HT-29 (cell line): ENCODE measurements at regions not wholly inside any gene's neighbourhood (a gene's known extent, or its start where the extent isn't known, plus 50 kb on each side); places are given as distances from the start of the nearest gene placed in this dataset.

Experiments
- DNase-seq: peaks from one replicate; pipeline ENCODE4 v3.0.0-alpha.2; 2015; ENCODE audit warnings: low spot score

- no peak for DNase-seq
Observed at GRCh38 chr2:236971131-236971821, 114.4 kb upstream of the COPS8 start.

GRCh38 chr2:236971919-236972381 is 113.7 kb upstream of the COPS8 start:
- no peak for DNase-seq

GRCh38 chr2:236972491-236973342 is 113.0 kb upstream of the COPS8 start:
- DNase-seq = peak; percentile 27

GRCh38 chr2:236973343-236973980 is 112.2 kb upstream of the COPS8 start:
- no peak for DNase-seq

DNA sequence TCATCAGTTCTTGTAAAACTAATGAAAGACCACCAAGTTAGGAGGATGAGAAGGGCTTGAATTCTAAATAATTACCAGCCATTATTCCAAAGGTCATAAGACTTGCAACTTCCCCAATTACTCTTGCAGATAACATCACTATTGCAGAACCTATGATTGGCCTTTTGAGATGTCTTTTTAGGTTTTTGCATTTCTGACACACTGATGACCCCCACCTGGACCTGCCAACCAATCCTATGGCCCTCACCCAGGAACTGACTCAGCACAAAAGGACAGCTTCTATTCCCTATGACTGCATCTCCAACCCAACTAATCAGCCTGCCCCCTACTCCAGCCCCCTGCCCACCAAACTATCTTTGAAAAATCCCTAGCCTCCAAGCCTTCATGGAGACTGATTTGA is 111.5 kb upstream of the COPS8 start:
- DNase-seq = no peak

DNA sequence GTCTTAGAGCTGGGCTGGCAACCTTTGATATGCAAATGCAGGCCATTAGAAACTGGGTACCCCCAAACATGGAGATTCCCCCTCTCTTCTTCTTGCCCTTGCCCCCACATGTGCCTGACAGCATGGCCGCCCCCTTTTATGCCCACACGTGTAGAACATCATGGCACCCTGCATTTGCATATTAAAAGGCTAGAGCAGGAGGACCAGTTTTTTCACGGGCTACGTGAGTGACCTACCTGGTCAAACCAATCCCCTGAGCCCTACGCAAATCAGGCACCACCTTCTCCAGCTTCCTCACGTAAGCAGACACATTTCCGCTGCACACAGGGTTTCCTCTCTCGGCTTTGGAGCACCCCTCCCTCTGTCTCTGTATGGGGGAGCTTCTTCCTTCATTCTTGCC is 110.9 kb upstream of the COPS8 start:
- no peak for DNase-seq

- DNase-seq = no peak
Observed at GRCh38 chr2:236975766-236976165, 109.9 kb upstream of the COPS8 start.

DNA sequence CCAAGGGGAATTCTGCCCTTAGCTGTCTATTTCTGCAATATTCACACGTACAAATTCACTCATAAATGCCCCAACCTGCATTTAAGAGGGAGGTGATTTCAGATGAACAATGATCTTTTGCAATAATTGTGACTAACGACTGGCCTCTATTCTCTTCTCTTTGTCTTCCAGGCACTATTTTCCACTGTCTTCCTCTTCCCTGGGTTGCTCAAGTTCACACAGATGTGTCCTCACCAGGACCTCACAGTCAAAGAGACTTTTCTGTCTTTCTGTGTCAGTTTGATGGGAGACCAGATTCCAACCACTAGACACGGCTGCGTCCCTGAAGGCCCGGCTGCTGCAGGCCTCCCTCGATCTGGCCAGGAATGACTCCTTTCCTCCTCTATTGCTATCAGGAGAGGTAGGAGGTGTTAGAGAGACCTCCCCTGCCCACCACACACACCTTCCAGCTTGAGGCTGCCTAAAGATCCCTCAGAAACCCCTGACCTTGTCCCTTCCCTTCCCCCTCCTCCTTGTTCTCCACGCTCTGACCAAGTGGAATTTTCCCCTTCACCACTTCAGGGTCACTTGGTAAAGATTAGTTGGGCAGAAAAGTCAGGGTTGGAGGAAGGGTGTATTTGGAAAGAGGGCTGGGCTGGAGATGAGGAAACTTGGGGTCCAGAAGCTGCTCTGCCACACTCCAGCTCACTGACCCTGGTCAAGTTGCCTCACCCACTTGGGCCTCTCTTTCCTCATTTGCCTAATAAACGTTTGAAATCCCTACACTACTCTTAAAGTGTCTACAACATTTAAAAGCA is 109.2 kb upstream of the COPS8 start:
- no peak for DNase-seq

- DNase-seq = no peak
Observed at GRCh38 chr2:236977063-236977851, 108.4 kb upstream of the COPS8 start.

- DNase-seq = no peak
Observed at GRCh38 chr2:236977852-236978398, 107.8 kb upstream of the COPS8 start.

- DNase-seq = no peak
Observed at GRCh38 chr2:236979664-236980063, 106.0 kb upstream of the COPS8 start.

DNA sequence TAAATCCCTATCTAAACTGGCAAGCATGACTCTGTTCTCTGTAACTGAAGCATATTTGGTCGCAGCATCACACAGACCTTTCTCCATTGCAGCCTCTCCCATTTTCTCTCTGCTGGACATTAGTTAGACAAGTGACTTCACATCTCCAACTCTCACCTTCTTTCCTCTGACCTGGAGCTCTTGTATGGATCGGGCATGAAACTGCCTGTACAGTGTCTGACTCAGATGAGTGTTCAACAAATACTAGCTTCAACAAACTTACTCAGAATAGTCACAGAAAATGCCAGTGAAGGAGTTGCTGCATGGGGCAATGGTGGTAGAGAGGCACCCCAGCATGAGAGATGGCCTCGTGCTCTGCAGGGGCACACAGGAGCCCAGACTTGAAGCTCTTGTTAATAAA is 104.7 kb upstream of the COPS8 start:
- DNase-seq = no peak

DNA sequence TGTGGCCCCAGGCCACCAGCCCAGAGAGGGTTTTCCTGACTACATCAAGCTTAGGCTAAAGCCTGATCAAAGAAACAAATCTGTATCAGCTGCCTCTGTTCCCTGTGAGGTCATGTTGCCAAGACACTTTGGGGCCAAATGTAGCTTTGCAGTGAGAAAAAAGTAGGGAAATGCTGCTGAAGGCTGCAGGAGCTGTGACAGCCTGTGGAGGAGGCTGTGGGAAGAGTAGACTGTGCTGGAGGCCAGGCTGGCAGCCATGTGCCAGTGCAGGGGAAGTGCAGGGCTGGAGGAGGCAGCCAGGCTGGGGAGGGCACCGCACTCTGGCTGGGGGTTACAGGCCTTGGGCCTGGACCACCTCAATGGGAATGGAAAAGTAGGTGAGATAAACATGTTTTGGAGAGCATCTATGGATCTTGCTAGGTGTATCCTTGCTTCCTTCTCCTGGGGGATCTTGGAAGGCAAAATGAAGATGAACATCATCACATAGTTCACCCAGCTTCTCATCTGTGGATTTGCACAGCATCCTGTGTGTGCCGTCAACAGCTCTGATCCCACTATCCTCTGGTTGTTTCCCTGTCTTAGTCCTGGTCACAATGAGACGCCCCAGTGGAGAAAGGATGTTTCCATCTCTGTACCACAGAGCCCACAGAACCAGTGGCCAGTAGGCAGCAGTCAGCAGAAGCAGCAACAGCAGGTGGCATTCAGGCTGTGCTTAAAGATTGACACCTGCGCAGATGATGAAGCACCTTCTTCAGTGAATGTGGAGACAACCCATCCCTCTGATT is 103.8 kb upstream of the COPS8 start:
- DNase-seq = no peak

DNA sequence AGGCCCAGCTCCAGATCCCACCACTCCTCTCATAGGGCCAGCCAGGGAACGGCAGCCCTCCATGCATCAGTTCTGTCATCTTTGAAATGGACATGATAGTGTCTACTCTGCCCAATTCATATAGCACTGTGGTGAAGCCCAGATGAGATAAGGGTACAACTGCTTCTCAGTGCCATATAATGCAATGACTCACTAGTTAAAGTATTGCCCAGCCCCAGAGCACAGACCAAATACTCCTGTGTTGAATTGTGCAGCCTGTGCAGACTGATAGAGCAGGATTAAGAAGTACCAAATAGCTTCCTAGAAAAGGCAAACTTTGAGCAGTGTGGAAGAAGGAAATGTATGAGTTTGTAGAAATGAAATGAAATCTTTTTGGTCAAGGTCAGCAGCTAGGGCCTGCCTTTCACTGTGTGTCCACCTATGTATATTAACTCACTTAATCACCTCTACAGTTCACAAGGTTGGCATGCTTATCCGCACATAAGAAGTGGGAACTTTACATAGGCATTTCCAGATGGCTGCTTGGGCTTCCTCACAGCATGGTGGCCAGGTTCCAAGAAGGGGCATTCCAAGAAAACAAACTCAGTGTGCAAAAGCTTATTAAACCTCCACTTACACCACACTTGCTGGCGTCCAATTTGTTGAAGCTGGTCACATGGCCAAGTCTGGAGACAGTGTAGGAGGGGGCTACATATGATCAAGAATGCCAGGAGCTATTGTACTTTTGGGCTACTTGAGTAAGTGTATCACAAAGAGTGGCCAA is 102.8 kb upstream of the COPS8 start:
- no peak for DNase-seq

DNA sequence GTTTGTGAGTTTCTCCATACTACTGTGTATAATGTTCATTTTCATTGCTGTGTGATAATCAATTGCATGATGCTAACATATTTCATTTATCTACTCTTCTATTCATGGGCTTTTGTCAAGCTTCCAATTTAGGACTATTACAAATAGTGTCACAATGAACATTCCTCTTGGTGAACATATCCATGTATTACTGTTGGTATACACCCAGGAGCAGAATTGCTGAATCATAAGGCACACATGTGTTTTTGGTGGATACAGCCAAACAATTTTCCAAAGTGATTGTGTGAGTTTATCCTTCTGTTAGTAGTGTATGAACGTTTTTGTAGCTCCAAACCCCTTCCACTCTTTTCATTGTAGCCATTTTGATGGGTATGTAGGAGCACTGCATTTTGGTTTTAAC is 101.6 kb upstream of the COPS8 start:
- DNase-seq = no peak

- DNase-seq = no peak
Observed at GRCh38 chr2:236985761-236986339, 99.8 kb upstream of the COPS8 start.

- DNase-seq = no peak
Observed at GRCh38 chr2:236986524-236987330, 99.0 kb upstream of the COPS8 start.

DNA sequence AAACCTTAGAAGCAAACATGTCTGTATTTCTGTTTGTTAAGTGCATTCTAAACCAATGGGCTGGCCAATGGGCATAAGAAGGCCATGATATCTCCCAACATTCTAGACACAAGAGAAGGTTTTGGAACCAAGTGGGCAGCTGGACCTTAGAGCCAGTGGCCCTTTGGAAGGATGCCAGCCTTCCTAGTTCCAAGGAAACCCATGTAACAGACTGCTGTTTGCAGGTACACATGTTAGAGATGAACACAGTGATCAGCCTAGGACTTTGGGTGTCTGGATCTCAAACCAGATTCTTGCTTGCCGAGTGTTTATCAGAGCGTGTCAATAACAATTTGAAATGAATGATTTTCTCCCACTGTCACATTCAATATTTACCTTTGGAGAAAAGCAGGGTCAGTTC is 97.5 kb upstream of the COPS8 start:
- no peak for DNase-seq
